Adrenal gland (tissue), 9 donors: ENCODE measurements at regions not wholly inside any gene's neighbourhood (a gene's known extent, or its start where the extent isn't known, plus 50 kb on each side); places are given as distances from the start of the nearest gene placed in this dataset.

ENCODE experiments used
- DNase-seq, 7 donors: peaks; one replicate each; pipeline ENCODE4 v3.0.0-alpha.2; 2019 to 2020
- H3K27ac ChIP-seq, 5 donors: fragments of 200-600 bp; sonication (generic) in 4 of 5; 1 replicate in 3 of 5; 2 replicates in 2 of 5; pipeline versions ENCODE4 v1.5.1 to v1.8.0; 2016 to 2020; ENCODE audit warnings: mild to moderate bottlenecking in 1 of 5
- H3K27me3 ChIP-seq: fragments of 200-600 bp; 2 replicates; pipeline ENCODE4 v1.8.0; 2021
- H3K36me3 ChIP-seq, 2 donors: fragments of 200-600 bp; replicated peaks in 1 of 2; 1 replicate in 1 of 2; 2 replicates in 1 of 2; pipeline versions ENCODE4 v1.5.1 to v1.8.0; 2018 to 2022
- H3K4me1 ChIP-seq, 2 donors: fragments of 200-600 bp; replicated peaks in 1 of 2; 1 replicate in 1 of 2; 2 replicates in 1 of 2; pipeline versions ENCODE4 v1.5.1 to v1.8.0; 2018 to 2021
- H3K4me3 ChIP-seq, 4 donors: fragments of 200-600 bp; sonication (generic) in 3 of 4; one replicate each; pipeline ENCODE4 v1.5.1; 2016 to 2018
- H3K9me3 ChIP-seq, 3 donors: fragments of 200-600 bp; sonication (generic) in 1 of 3; replicated peaks in 1 of 3; 1 replicate in 2 of 3; 2 replicates in 1 of 3; pipeline versions ENCODE4 v1.5.1 to v1.8.0; 2016 to 2021
- POLR2A ChIP-seq, 2 donors: fragments of 450-650 bp; IDR thresholded peaks; one replicate each; pipeline ENCODE4 v1.6.1; 2017; ENCODE audit warnings: antibody characterized with exemption in 2 of 2, mild to moderate bottlenecking in 2 of 2, moderate library complexity in 1 of 2
- WGBS, 4 donors: extraction: QIAGEN DNeasy Blood & Tissue Kit in 2 of 4; methylation state at CpG; one replicate each; pipeline versions ENCODE4 v1.1.5 to v1.1.7; 2013 to 2017; 5-methylcytosine and 5-hydroxymethylcytosine counted together
- intact Hi-C, 2 donors: fragments of 100-400 bp; cut with DNase I; formaldehyde crosslinking; loops; one replicate each; pipeline versions ENCODE4 v1.14.1 to v1.15.0; 2022 to 2023
- TF ChIP-seq, protein P1 (sequence below), 6 experiments: fragments of 450-650 bp in 4 of 6; fragments of 200-600 bp in 2 of 6; sonication (generic) in 1 of 6; IDR thresholded peaks; 1 replicate in 5 of 6; 2 replicates in 1 of 6; pipeline versions ENCODE4 v1.5.1 to v1.8.0; 2016 to 2021; ENCODE audit warnings: antibody characterized with exemption in 6 of 6, mild to moderate bottlenecking in 2 of 6, moderate library complexity in 1 of 6
- donor health status: healthy with polysubstance abuse.
- donor health status: Bipolar disorder and iron deficiency.
- donor health status: DM: yes; HTN: yes; CAD: no.
- donor health status: DM: no; HTN: no; CAD: no.
- donor health status: DM: no; HTN: no; CAD: no.

DNA sequence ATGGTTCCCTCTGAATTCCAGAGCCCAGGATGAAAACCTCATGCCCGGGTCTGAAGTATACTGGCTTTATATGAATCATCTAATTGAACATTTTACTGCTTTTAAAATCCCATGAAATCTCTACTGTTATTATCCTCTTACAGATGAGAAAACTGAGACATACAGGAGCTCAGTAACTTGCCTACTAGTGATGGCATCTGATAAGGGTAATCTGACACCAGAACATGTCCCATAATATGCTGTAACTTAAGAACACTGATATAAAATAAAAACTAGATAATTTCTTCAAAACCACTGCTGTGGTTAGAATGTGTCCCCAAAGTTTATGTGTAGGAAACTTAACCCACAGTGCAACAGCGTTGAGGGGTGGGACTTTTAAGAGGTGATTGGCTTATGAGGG, 219.6 kb upstream of the TMTC1 start:
- Histone ChIP-seq H3K9me3 (no peaks in the 10 kb centered on the region), H3K36me3 (no peaks in the 10 kb centered on the region), H3K27ac (no peak overlapping the region), H3K27me3 (no peaks in the 10 kb centered on the region), H3K4me3 (no peak overlapping the region), H3K4me1 (no peaks in the 10 kb centered on the region)
- 82 to 95% (median 89%) methylated on average over 2 of the region's 2 CpGs for WGBS, 4 donors
- intact Hi-C loops = no loop called here
- DNase-seq = no peak
- TF ChIP-seq, protein P1, sequence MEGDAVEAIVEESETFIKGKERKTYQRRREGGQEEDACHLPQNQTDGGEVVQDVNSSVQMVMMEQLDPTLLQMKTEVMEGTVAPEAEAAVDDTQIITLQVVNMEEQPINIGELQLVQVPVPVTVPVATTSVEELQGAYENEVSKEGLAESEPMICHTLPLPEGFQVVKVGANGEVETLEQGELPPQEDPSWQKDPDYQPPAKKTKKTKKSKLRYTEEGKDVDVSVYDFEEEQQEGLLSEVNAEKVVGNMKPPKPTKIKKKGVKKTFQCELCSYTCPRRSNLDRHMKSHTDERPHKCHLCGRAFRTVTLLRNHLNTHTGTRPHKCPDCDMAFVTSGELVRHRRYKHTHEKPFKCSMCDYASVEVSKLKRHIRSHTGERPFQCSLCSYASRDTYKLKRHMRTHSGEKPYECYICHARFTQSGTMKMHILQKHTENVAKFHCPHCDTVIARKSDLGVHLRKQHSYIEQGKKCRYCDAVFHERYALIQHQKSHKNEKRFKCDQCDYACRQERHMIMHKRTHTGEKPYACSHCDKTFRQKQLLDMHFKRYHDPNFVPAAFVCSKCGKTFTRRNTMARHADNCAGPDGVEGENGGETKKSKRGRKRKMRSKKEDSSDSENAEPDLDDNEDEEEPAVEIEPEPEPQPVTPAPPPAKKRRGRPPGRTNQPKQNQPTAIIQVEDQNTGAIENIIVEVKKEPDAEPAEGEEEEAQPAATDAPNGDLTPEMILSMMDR (IDR thresholded peaks at IDR 0.05) = no peak
- no peak for TF ChIP-seq POLR2A (IDR thresholded peaks at IDR 0.05)

DNA sequence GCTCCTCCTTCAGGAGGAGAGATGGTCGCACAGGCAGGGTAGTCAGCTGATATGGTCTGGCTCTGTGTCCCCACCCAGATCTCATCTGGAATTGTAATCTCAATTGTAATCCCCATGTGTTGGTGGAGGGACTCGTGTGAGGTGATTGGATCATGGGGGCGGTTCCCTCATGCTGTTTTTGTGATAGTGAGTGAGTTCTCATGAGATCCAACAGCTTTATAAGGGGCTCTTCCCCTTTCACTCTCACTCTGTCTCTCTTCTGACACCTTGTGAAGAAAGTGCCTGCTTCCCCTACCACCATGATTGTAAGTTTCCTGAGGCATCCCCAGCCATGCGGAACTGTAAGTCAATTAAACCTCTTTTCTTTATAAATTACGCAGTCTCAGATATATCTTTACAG, 218.9 kb upstream of the TMTC1 start:
- Histone ChIP-seq H3K4me1 (no peaks in the 10 kb centered on the region), H3K36me3 (no peaks in the 10 kb centered on the region), H3K27ac (no peak overlapping the region), H3K9me3 (no peaks in the 10 kb centered on the region), H3K27me3 (no peaks in the 10 kb centered on the region), H3K4me3 (no peak overlapping the region)
- intact Hi-C loops = no loop called here
- TF ChIP-seq POLR2A (IDR thresholded peaks at IDR 0.05) = no peak
- TF ChIP-seq, protein P1 (IDR thresholded peaks at IDR 0.05) = no peak
- no peak for DNase-seq
- WGBS, 4 donors = 85 to 94% (median 89%) methylated on average over 5 of the region's 5 CpGs

DNA sequence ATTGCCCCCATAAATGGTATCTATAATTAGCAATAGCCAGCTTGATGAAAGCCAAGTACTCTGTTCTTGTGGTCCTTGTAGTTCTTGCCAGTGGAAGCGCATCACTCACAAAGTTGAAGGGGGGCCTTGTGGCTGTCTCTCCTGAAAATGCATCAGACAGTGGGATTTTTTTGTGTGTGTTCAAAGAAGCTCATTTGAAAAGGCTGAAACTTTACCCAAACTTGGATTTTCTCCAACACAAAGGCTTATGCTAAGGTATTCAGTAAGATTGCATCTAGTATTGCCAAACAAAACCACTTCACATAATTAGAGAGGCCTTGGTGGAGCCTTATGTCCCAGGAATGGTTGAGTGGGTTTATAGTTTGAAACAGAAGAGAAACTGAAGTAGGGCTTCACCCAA, 216.7 kb upstream of the TMTC1 start:
- intact Hi-C loops = no loop called here
- Histone ChIP-seq H3K27ac (no peak overlapping the region), H3K4me3 (no peak overlapping the region), H3K36me3 (no peaks in the 10 kb centered on the region), H3K9me3 (no peaks in the 10 kb centered on the region), H3K27me3 (no peaks in the 10 kb centered on the region), H3K4me1 (no peaks in the 10 kb centered on the region)
- no peak for DNase-seq
- no peak for TF ChIP-seq POLR2A (IDR thresholded peaks at IDR 0.05)
- TF ChIP-seq, protein P1 (IDR thresholded peaks at IDR 0.05) = no peak
- 81 to 100% (median 95%) methylated on average over 1 of the region's 1 CpG for WGBS, 4 donors

DNA sequence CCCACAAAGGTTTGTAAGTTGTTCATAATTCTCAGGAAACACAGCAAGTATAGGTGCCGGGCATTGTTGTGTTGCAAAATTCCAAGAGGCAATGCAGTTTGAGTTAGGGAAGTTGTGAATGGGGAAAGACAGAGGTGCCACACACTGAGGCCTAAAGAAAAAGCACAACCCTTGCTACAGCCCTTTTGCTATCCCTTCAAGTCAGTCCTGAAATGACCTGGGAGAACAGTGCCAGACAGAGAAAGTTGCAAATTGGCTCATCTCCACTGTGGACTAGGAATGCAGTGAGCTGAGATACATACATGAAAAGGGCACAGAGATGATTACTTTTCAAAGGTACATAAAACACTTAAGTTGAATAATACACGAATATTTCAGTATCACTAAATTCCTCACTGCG, 213.3 kb upstream of the TMTC1 start:
- Histone ChIP-seq H3K4me1 (no peaks in the 10 kb centered on the region), H3K4me3 (no peak overlapping the region), H3K27ac (no peak overlapping the region), H3K36me3 (no peaks in the 10 kb centered on the region), H3K9me3 (no peaks in the 10 kb centered on the region), H3K27me3 (no peaks in the 10 kb centered on the region)
- no peak for DNase-seq
- 84 to 89% (median 87%) methylated on average over 3 of the region's 3 CpGs for WGBS, 4 donors
- TF ChIP-seq, protein P1 (IDR thresholded peaks at IDR 0.05) = no peak
- no peak for TF ChIP-seq POLR2A (IDR thresholded peaks at IDR 0.05)
- intact Hi-C loops = no loop called here
